GM23338 (cell line): ENCODE measurements at regions not wholly inside any gene's neighbourhood (a gene's known extent, or its start where the extent isn't known, plus 50 kb on each side); places are given as distances from the start of the nearest gene placed in this dataset.

Experiments used
- ATAC-seq: fragments of 200-7000 bp; cut with Tn5 transposase; 3 replicates; pipeline ENCODE4 v1.9.1; 2020
- DNase-seq: peaks from one replicate; pipeline ENCODE4 v3.0.0-alpha.2; 2015; ENCODE audit warnings: low spot score
- H2AFZ ChIP-seq: fragments of 200-600 bp; sonication (generic); 2 replicates; pipeline ENCODE4 v1.8.0; 2016; ENCODE audit warnings: antibody characterized with exemption, mild to moderate bottlenecking, moderate library complexity
- H3F3A ChIP-seq: fragments of 200-600 bp; sonication (generic); replicated peaks from 2 replicates; pipeline ENCODE4 v1.8.0; 2017; ENCODE audit warnings: antibody characterized with exemption, mixed run types, low read depth
- H3K27ac ChIP-seq: fragments of 200-600 bp; sonication (generic); 2 replicates; pipeline ENCODE4 v1.6.1; 2016; ENCODE audit warnings: low read depth
- H3K27me3 ChIP-seq: fragments of 200-600 bp; sonication (generic); 2 replicates; pipeline ENCODE4 v1.8.0; 2016; ENCODE audit warnings: mild to moderate bottlenecking, mixed run types, moderate library complexity; ENCODE audit not compliant: insufficient read depth
- H3K36me3 ChIP-seq: fragments of 200-600 bp; sonication (generic); 2 replicates; pipeline ENCODE4 v1.8.0; 2016; ENCODE audit warnings: mild to moderate bottlenecking; ENCODE audit not compliant: insufficient read depth
- H3K4me1 ChIP-seq: fragments of 200-600 bp; sonication (generic); 2 replicates; pipeline ENCODE4 v1.8.0; 2016; ENCODE audit warnings: mild to moderate bottlenecking, moderate library complexity; ENCODE audit not compliant: insufficient read depth
- H3K4me2 ChIP-seq: fragments of 200-600 bp; sonication (generic); 2 replicates; pipeline ENCODE4 v1.7.1; 2017; ENCODE audit warnings: mixed run types
- H3K4me3 ChIP-seq: fragments of 200-600 bp; sonication (generic); 2 replicates; pipeline ENCODE4 v1.6.1; 2016; ENCODE audit warnings: mixed run types
- H3K79me2 ChIP-seq: fragments of 200-600 bp; sonication (generic); replicated peaks from 2 replicates; pipeline ENCODE4 v1.8.0; 2017; ENCODE audit warnings: mild to moderate bottlenecking; ENCODE audit not compliant: insufficient read depth
- H3K9me2 ChIP-seq: fragments of 200-600 bp; sonication (generic); 2 replicates; pipeline ENCODE4 v1.8.0; 2017; ENCODE audit not compliant: insufficient read depth
- H4K20me1 ChIP-seq: fragments of 200-600 bp; sonication (generic); replicated peaks from 2 replicates; pipeline ENCODE4 v1.8.0; 2017; ENCODE audit warnings: mild to moderate bottlenecking; ENCODE audit not compliant: insufficient read depth
- H3K27ac Mint-ChIP-seq: 2 replicates; pipeline ENCODE4 v1.8.0; 2020; ENCODE audit warnings: inconsistent platforms, mild to moderate bottlenecking, moderate library complexity, mixed read lengths
- H3K27me3 Mint-ChIP-seq: 3 replicates; pipeline ENCODE4 v1.8.0; 2022; ENCODE audit warnings: low read depth, mild to moderate bottlenecking, moderate library complexity, mixed read lengths, inconsistent platforms; ENCODE audit not compliant: insufficient read depth, poor library complexity
- H3K36me3 Mint-ChIP-seq: 3 replicates; pipeline ENCODE4 v1.8.0; 2021; ENCODE audit warnings: low read depth, mild to moderate bottlenecking, inconsistent platforms, moderate library complexity, mixed read lengths
- H3K4me1 Mint-ChIP-seq: 3 replicates; pipeline ENCODE4 v1.8.0; 2020; ENCODE audit warnings: mild to moderate bottlenecking, inconsistent platforms, mixed read lengths
- H3K4me3 Mint-ChIP-seq: 3 replicates; pipeline ENCODE4 v1.8.0; 2021; ENCODE audit warnings: moderate library complexity, mild to moderate bottlenecking, inconsistent platforms, mixed read lengths
- H3K9me3 Mint-ChIP-seq: 3 replicates; pipeline ENCODE4 v1.8.0; 2020; ENCODE audit warnings: moderate library complexity, mild to moderate bottlenecking, inconsistent platforms, mixed read lengths
- CREB1 ChIP-seq: fragments of 250-450 bp; sonication (Bioruptor Pico); IDR thresholded peaks from 2 replicates; pipeline ENCODE4 v1.5.0; 2020; ENCODE audit warnings: low read depth, mild to moderate bottlenecking, moderate library complexity
- EZH2phosphoT487 ChIP-seq: fragments of 200-600 bp; sonication (generic); IDR thresholded peaks from one replicate; pipeline ENCODE4 v1.8.1; 2018; ENCODE audit warnings: antibody characterized with exemption; ENCODE audit not compliant: unreplicated experiment
- JUNB ChIP-seq: IDR thresholded peaks from one replicate; pipeline ENCODE4 v1.6.1; 2016; ENCODE audit warnings: antibody characterized with exemption; ENCODE audit not compliant: unreplicated experiment
- NANOG ChIP-seq: IDR thresholded peaks from 2 replicates; pipeline ENCODE4 v1.6.1; 2016; ENCODE audit warnings: antibody characterized with exemption, borderline replicate concordance
- POLR2AphosphoS5 ChIP-seq: IDR thresholded peaks from 2 replicates; pipeline ENCODE4 v1.6.1; 2016; ENCODE audit warnings: antibody characterized with exemption, low read depth
- ZNF114 ChIP-seq: fragments of 250-450 bp; sonication (Bioruptor Pico); IDR thresholded peaks from 2 replicates; pipeline ENCODE4 v1.5.0; 2020; ENCODE audit warnings: mild to moderate bottlenecking, moderate library complexity
- ZNF331 ChIP-seq: fragments of 250-450 bp; sonication (Bioruptor Pico); IDR thresholded peaks from 2 replicates; pipeline ENCODE4 v1.5.0; 2020; ENCODE audit warnings: low read depth, mild to moderate bottlenecking, moderate library complexity
- TF ChIP-seq, protein P1 (sequence below): IDR thresholded peaks from one replicate; pipeline ENCODE4 v1.6.1; 2018; ENCODE audit warnings: antibody characterized with exemption; ENCODE audit not compliant: unreplicated experiment
- TF ChIP-seq, protein P2 (sequence below), 2 experiments: fragments of 200-600 bp in 1 of 2; sonication (generic) in 1 of 2; conservative IDR thresholded peaks; 2 replicates each; pipeline versions ENCODE4 v1.5.1 to v1.6.1; 2016 to 2017; ENCODE audit warnings: antibody characterized with exemption in 2 of 2, low read depth in 2 of 2, mild to moderate bottlenecking in 2 of 2, moderate library complexity in 1 of 2
- TF ChIP-seq, protein P3 (sequence below): IDR thresholded peaks from 2 replicates; pipeline ENCODE4 v1.6.1; 2016; ENCODE audit warnings: antibody characterized with exemption
- TF ChIP-seq, protein P4 (sequence below): fragments of 250-450 bp; sonication (Bioruptor Pico); IDR thresholded peaks from 2 replicates; pipeline ENCODE4 v1.5.0; 2020; ENCODE audit warnings: mild to moderate bottlenecking, moderate library complexity

DNA sequence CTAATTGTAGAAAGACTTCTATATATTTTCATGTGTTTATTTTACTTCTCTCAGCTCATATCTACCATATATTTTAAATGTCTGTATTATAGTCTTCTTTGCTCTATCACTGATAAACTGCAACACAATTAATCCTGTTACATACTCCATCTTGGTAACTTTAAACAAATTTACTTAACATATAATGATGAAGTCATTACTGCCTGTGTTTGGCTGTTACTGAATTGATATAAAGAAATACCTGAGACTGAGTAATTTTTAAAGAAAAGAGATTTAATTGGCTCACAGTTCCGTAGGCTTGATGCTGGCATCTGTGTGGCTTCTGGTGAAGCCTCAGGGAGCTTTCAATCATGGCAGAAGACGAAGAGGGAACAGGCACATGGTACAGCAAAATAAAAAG, 1480.4 kb downstream of the HACE1 start (continued):
- TF ChIP-seq, protein P1, sequence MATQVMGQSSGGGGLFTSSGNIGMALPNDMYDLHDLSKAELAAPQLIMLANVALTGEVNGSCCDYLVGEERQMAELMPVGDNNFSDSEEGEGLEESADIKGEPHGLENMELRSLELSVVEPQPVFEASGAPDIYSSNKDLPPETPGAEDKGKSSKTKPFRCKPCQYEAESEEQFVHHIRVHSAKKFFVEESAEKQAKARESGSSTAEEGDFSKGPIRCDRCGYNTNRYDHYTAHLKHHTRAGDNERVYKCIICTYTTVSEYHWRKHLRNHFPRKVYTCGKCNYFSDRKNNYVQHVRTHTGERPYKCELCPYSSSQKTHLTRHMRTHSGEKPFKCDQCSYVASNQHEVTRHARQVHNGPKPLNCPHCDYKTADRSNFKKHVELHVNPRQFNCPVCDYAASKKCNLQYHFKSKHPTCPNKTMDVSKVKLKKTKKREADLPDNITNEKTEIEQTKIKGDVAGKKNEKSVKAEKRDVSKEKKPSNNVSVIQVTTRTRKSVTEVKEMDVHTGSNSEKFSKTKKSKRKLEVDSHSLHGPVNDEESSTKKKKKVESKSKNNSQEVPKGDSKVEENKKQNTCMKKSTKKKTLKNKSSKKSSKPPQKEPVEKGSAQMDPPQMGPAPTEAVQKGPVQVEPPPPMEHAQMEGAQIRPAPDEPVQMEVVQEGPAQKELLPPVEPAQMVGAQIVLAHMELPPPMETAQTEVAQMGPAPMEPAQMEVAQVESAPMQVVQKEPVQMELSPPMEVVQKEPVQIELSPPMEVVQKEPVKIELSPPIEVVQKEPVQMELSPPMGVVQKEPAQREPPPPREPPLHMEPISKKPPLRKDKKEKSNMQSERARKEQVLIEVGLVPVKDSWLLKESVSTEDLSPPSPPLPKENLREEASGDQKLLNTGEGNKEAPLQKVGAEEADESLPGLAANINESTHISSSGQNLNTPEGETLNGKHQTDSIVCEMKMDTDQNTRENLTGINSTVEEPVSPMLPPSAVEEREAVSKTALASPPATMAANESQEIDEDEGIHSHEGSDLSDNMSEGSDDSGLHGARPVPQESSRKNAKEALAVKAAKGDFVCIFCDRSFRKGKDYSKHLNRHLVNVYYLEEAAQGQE: no peak
- TF ChIP-seq, protein P2, sequence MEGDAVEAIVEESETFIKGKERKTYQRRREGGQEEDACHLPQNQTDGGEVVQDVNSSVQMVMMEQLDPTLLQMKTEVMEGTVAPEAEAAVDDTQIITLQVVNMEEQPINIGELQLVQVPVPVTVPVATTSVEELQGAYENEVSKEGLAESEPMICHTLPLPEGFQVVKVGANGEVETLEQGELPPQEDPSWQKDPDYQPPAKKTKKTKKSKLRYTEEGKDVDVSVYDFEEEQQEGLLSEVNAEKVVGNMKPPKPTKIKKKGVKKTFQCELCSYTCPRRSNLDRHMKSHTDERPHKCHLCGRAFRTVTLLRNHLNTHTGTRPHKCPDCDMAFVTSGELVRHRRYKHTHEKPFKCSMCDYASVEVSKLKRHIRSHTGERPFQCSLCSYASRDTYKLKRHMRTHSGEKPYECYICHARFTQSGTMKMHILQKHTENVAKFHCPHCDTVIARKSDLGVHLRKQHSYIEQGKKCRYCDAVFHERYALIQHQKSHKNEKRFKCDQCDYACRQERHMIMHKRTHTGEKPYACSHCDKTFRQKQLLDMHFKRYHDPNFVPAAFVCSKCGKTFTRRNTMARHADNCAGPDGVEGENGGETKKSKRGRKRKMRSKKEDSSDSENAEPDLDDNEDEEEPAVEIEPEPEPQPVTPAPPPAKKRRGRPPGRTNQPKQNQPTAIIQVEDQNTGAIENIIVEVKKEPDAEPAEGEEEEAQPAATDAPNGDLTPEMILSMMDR (conservative IDR thresholded peaks at IDR 0.05; ENCODE audit: low read depth in 2 of 2): no peak
- TF ChIP-seq POLR2AphosphoS5 (no peak), NANOG (no peak), ZNF331 (CRISPR knock-in tag) (no peak), ZNF114 (no peak), EZH2phosphoT487 (no peak)

DNA sequence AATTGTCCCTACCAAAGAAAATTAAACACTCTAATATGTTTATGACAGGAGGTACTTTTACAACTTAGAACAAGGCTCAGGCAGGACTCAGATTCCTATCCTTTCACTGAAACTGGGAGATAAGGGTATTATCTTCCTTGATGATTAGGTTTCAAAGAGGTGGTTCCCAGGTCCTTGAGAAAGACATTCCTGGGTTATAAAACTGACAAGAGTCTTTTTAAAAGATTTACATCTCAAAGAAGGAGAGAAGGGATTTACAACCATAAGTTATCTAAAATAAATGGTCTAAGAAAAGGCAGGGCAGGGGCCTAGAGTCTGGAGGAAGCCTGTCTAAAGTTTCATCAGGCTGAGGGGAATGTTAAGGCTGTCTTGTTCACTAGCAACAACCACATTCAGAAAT, 1492.5 kb downstream of the HACE1 start:
- Histone ChIP-seq H3K4me2 (no peak overlapping the region), H3K4me1 (no peaks in the 10 kb centered on the region), H4K20me1 (no peaks in the 10 kb centered on the region), H3K27me3 (no peaks in the 10 kb centered on the region), H2AFZ (no peak overlapping the region), H3K79me2 (no peaks in the 10 kb centered on the region), H3F3A (no peaks in the 10 kb centered on the region), H3K36me3 (no peaks in the 10 kb centered on the region), H3K27ac (no peak overlapping the region), H3K9me2 (0 out of 2 replicates have a peak, but pooled peaks cover 4% of the 10 kb centered on the region), H3K4me3 (no peak overlapping the region)
- ATAC-seq: no peak
- peak; percentile 26 for DNase-seq
- TF ChIP-seq EZH2phosphoT487: no peak
- no peak for TF ChIP-seq ZNF331 (CRISPR knock-in tag)
- no peak for TF ChIP-seq CREB1 (CRISPR knock-in tag)
- TF ChIP-seq ZNF114: no peak
- TF ChIP-seq, protein P3, sequence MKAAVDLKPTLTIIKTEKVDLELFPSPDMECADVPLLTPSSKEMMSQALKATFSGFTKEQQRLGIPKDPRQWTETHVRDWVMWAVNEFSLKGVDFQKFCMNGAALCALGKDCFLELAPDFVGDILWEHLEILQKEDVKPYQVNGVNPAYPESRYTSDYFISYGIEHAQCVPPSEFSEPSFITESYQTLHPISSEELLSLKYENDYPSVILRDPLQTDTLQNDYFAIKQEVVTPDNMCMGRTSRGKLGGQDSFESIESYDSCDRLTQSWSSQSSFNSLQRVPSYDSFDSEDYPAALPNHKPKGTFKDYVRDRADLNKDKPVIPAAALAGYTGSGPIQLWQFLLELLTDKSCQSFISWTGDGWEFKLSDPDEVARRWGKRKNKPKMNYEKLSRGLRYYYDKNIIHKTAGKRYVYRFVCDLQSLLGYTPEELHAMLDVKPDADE: no peak
- TF ChIP-seq JUNB: no peak
- no peak for TF ChIP-seq POLR2AphosphoS5
- TF ChIP-seq, protein P4, sequence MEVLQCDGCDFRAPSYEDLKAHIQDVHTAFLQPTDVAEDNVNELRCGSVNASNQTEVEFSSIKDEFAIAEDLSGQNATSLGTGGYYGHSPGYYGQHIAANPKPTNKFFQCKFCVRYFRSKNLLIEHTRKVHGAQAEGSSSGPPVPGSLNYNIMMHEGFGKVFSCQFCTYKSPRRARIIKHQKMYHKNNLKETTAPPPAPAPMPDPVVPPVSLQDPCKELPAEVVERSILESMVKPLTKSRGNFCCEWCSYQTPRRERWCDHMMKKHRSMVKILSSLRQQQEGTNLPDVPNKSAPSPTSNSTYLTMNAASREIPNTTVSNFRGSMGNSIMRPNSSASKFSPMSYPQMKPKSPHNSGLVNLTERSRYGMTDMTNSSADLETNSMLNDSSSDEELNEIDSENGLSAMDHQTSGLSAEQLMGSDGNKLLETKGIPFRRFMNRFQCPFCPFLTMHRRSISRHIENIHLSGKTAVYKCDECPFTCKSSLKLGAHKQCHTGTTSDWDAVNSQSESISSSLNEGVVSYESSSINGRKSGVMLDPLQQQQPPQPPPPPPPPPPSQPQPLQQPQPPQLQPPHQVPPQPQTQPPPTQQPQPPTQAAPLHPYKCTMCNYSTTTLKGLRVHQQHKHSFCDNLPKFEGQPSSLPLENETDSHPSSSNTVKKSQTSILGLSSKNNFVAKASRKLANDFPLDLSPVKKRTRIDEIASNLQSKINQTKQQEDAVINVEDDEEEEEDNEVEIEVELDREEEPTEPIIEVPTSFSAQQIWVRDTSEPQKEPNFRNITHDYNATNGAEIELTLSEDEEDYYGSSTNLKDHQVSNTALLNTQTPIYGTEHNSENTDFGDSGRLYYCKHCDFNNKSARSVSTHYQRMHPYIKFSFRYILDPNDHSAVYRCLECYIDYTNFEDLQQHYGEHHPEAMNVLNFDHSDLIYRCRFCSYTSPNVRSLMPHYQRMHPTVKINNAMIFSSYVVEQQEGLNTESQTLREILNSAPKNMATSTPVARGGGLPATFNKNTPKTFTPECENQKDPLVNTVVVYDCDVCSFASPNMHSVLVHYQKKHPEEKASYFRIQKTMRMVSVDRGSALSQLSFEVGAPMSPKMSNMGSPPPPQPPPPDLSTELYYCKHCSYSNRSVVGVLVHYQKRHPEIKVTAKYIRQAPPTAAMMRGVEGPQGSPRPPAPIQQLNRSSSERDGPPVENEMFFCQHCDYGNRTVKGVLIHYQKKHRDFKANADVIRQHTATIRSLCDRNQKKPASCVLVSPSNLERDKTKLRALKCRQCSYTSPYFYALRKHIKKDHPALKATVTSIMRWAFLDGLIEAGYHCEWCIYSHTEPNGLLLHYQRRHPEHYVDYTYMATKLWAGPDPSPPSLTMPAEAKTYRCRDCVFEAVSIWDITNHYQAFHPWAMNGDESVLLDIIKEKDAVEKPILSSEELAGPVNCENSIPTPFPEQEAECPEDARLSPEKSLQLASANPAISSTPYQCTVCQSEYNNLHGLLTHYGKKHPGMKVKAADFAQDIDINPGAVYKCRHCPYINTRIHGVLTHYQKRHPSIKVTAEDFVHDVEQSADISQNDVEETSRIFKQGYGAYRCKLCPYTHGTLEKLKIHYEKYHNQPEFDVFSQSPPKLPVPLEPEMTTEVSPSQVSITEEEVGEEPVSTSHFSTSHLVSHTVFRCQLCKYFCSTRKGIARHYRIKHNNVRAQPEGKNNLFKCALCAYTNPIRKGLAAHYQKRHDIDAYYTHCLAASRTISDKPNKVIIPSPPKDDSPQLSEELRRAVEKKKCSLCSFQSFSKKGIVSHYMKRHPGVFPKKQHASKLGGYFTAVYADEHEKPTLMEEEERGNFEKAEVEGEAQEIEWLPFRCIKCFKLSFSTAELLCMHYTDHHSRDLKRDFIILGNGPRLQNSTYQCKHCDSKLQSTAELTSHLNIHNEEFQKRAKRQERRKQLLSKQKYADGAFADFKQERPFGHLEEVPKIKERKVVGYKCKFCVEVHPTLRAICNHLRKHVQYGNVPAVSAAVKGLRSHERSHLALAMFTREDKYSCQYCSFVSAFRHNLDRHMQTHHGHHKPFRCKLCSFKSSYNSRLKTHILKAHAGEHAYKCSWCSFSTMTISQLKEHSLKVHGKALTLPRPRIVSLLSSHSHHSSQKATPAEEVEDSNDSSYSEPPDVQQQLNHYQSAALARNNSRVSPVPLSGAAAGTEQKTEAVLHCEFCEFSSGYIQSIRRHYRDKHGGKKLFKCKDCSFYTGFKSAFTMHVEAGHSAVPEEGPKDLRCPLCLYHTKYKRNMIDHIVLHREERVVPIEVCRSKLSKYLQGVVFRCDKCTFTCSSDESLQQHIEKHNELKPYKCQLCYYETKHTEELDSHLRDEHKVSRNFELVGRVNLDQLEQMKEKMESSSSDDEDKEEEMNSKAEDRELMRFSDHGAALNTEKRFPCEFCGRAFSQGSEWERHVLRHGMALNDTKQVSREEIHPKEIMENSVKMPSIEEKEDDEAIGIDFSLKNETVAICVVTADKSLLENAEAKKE (CRISPR knock-in tag): no peak
- Mint-ChIP-seq H3K4me1 (peaks cover 9% of the 10 kb centered on the region), H3K36me3 (no peaks in the 10 kb centered on the region), H3K27me3 (peaks cover 1% of the 10 kb centered on the region), H3K27ac (peak overlapping the region; percentile 38), H3K9me3 (peaks cover 5% of the 10 kb centered on the region; the same call in 2 of the 3 replicates), H3K4me3 (no peak overlapping the region)
